ES-I3 (cell line): ENCODE measurements at regions not wholly inside any gene's neighbourhood (a gene's known extent, or its start where the extent isn't known, plus 50 kb on each side); places are given as distances from the start of the nearest gene placed in this dataset.

Source experiments
- H3K36me3 ChIP-seq: 2 replicates; pipeline ENCODE4 v1.6.1; 2013; ENCODE audit warnings: mild to moderate bottlenecking, low read length, control low read depth, moderate library complexity; ENCODE audit not compliant: insufficient read depth
- H3K4me1 ChIP-seq: 2 replicates; pipeline ENCODE4 v1.6.1; 2013; ENCODE audit warnings: mild to moderate bottlenecking, control low read depth, low read length; ENCODE audit not compliant: insufficient read depth
- H3K9ac ChIP-seq: 2 replicates; pipeline ENCODE4 v1.6.1; 2013; ENCODE audit warnings: low read depth, mild to moderate bottlenecking, low read length, moderate library complexity
- H3K9me3 ChIP-seq: 2 replicates; pipeline ENCODE4 v1.6.1; 2013; ENCODE audit warnings: mild to moderate bottlenecking, low read length, moderate library complexity; ENCODE audit not compliant: control insufficient read depth, insufficient read depth

- H3K36me3 ChIP-seq, result no peaks in the 10 kb centered on the region
- H3K4me1 ChIP-seq, result peaks cover 3% of the 10 kb centered on the region; the same call in 1 of the 2 replicates
- H3K9ac ChIP-seq, result no peak overlapping the region
- no peaks in the 10 kb centered on the region for H3K9me3 ChIP-seq
These were observed 309.2 kb downstream of the FGF9 start for GRCh38 chr13:21980049-21980448.

GRCh38 chr13:21984156-21984555, 313.3 kb downstream of the FGF9 start:
- Histone ChIP-seq H3K4me1 (peaks cover 3% of the 10 kb centered on the region; the same call in 1 of the 2 replicates), H3K9me3 (no peaks in the 10 kb centered on the region), H3K36me3 (no peaks in the 10 kb centered on the region), H3K9ac (no peak overlapping the region)

GRCh38 chr13:21986602-21987001, 315.7 kb downstream of the FGF9 start:
- H3K9ac ChIP-seq, result no peak overlapping the region
- no peaks in the 10 kb centered on the region for H3K9me3 ChIP-seq
- no peaks in the 10 kb centered on the region for H3K4me1 ChIP-seq
- H3K36me3 ChIP-seq, result no peaks in the 10 kb centered on the region

- Histone ChIP-seq H3K4me1 (no peaks in the 10 kb centered on the region), H3K9ac (no peak overlapping the region)
These were observed 316.9 kb downstream of the FGF9 start for GRCh38 chr13:21987793-21988192.

GRCh38 chr13:21988624-21989023, 317.8 kb downstream of the FGF9 start:
- Histone ChIP-seq H3K9ac (no peak overlapping the region), H3K36me3 (no peaks in the 10 kb centered on the region), H3K4me1 (no peaks in the 10 kb centered on the region), H3K9me3 (no peaks in the 10 kb centered on the region)

More at GRCh38 chr13:21987793-21988192, 316.9 kb downstream of the FGF9 start:
- H3K9me3 ChIP-seq, result no peaks in the 10 kb centered on the region
- no peaks in the 10 kb centered on the region for H3K36me3 ChIP-seq

- H3K4me1 ChIP-seq, result no peaks in the 10 kb centered on the region
- H3K36me3 ChIP-seq, result no peaks in the 10 kb centered on the region
- no peak overlapping the region for H3K9ac ChIP-seq
- H3K9me3 ChIP-seq, result no peaks in the 10 kb centered on the region
These were observed 325.2 kb downstream of the FGF9 start for GRCh38 chr13:21996049-21996448.

- Histone ChIP-seq H3K36me3 (no peaks in the 10 kb centered on the region), H3K9ac (no peak overlapping the region), H3K9me3 (no peaks in the 10 kb centered on the region), H3K4me1 (no peaks in the 10 kb centered on the region)
These were observed 326.9 kb downstream of the FGF9 start for GRCh38 chr13:21997726-21998125.

GRCh38 chr13:21998279-21998990, 327.6 kb downstream of the FGF9 start:
- Histone ChIP-seq H3K9ac (no peak overlapping the region), H3K36me3 (no peaks in the 10 kb centered on the region), H3K4me1 (no peaks in the 10 kb centered on the region), H3K9me3 (no peaks in the 10 kb centered on the region)

GRCh38 chr13:21999666-22000065, 328.8 kb downstream of the FGF9 start:
- H3K9ac ChIP-seq, result no peak overlapping the region
- no peaks in the 10 kb centered on the region for H3K9me3 ChIP-seq
- H3K36me3 ChIP-seq, result no peaks in the 10 kb centered on the region
- no peaks in the 10 kb centered on the region for H3K4me1 ChIP-seq

- H3K36me3 ChIP-seq, result no peaks in the 10 kb centered on the region
- no peak overlapping the region for H3K9ac ChIP-seq
- no peaks in the 10 kb centered on the region for H3K4me1 ChIP-seq
- H3K9me3 ChIP-seq, result no peaks in the 10 kb centered on the region
These were observed 329.3 kb downstream of the FGF9 start for GRCh38 chr13:22000191-22000590.

- H3K4me1 ChIP-seq, result no peaks in the 10 kb centered on the region
- no peaks in the 10 kb centered on the region for H3K36me3 ChIP-seq
- H3K9me3 ChIP-seq, result no peaks in the 10 kb centered on the region
- H3K9ac ChIP-seq, result no peak overlapping the region
These were observed 330.5 kb downstream of the FGF9 start for GRCh38 chr13:22001336-22001735.

- Histone ChIP-seq H3K9ac (no peak overlapping the region), H3K9me3 (no peaks in the 10 kb centered on the region), H3K4me1 (no peaks in the 10 kb centered on the region), H3K36me3 (no peaks in the 10 kb centered on the region)
These were observed 332.0 kb downstream of the FGF9 start for GRCh38 chr13:22002893-22003292.

- no peaks in the 10 kb centered on the region for H3K36me3 ChIP-seq
- no peak overlapping the region for H3K9ac ChIP-seq
- H3K9me3 ChIP-seq, result no peaks in the 10 kb centered on the region
- no peaks in the 10 kb centered on the region for H3K4me1 ChIP-seq
These were observed 338.6 kb downstream of the FGF9 start for GRCh38 chr13:22009500-22009899.

- no peaks in the 10 kb centered on the region for H3K36me3 ChIP-seq
- no peak overlapping the region for H3K9ac ChIP-seq
- H3K9me3 ChIP-seq, result no peaks in the 10 kb centered on the region
- H3K4me1 ChIP-seq, result no peaks in the 10 kb centered on the region
These were observed 339.1 kb downstream of the FGF9 start for GRCh38 chr13:22009937-22010336.

GRCh38 chr13:22012686-22013085, 341.8 kb downstream of the FGF9 start:
- Histone ChIP-seq H3K4me1 (no peaks in the 10 kb centered on the region), H3K36me3 (no peaks in the 10 kb centered on the region), H3K9me3 (no peaks in the 10 kb centered on the region), H3K9ac (no peak overlapping the region)
